Muscle layer of colon (tissue), 2 donors: ENCODE measurements at regions not wholly inside any gene's neighbourhood (a gene's known extent, or its start where the extent isn't known, plus 50 kb on each side); places are given as distances from the start of the nearest gene placed in this dataset.

ENCODE experiments used
- H3K27ac ChIP-seq: one replicate; pipeline ENCODE4 v1.7.0; 2013; ENCODE audit warnings: low read depth, mild to moderate bottlenecking, low read length, moderate library complexity
- H3K27me3 ChIP-seq, 2 donors: one replicate each; pipeline ENCODE4 v1.7.0; 2013; ENCODE audit warnings: low read length in 2 of 2, mild to moderate bottlenecking in 2 of 2; ENCODE audit not compliant: insufficient read depth in 2 of 2, control insufficient read depth in 1 of 2
- H3K36me3 ChIP-seq: one replicate; pipeline ENCODE4 v1.7.0; 2013; ENCODE audit warnings: mild to moderate bottlenecking, low read length; ENCODE audit not compliant: insufficient read depth
- H3K4me1 ChIP-seq: one replicate; pipeline ENCODE4 v1.7.0; 2013; ENCODE audit warnings: mild to moderate bottlenecking, low read length; ENCODE audit not compliant: insufficient read depth
- H3K4me3 ChIP-seq, 2 donors: one replicate each; pipeline ENCODE4 v1.7.0; 2013; ENCODE audit warnings: low read length in 2 of 2, low read depth in 1 of 2, mild to moderate bottlenecking in 1 of 2, moderate library complexity in 1 of 2
- H3K9ac ChIP-seq: one replicate; pipeline ENCODE4 v1.7.0; 2013; ENCODE audit warnings: low read length
- H3K9me3 ChIP-seq: one replicate; pipeline ENCODE4 v1.7.0; 2013; ENCODE audit warnings: mild to moderate bottlenecking, low read length
- donor health status: abdominal sarcoma.
- donor health status: Adenocarcinoma of cecum.

DNA sequence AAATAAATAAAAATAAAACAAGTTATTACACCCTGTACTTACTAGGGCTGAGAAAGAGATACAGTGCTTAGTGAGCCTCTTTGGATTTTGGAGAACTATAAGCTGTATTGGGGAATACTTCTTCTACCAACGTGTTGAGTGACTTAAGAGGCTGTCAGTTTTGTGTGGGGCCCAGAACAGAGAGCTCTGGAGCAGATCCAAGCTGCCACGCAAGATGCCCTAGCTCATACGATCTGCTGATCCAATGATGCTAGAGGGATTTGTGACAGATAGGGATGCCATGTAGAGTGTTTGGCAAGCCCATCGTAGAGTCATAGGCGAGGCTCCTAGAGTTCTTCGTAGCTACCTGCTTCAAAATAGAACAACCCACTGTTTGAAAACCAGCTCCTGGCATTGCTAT, 60.3 kb upstream of the KLF3 start:
- no peak overlapping the region for H3K9ac ChIP-seq
- H3K36me3 ChIP-seq = no peaks in the 10 kb centered on the region
- no peak overlapping the region for H3K4me3 ChIP-seq
- no peaks in the 10 kb centered on the region for H3K9me3 ChIP-seq
- H3K27me3 ChIP-seq = no peaks in the 10 kb centered on the region
- no peaks in the 10 kb centered on the region for H3K4me1 ChIP-seq
- no peak overlapping the region for H3K27ac ChIP-seq

DNA sequence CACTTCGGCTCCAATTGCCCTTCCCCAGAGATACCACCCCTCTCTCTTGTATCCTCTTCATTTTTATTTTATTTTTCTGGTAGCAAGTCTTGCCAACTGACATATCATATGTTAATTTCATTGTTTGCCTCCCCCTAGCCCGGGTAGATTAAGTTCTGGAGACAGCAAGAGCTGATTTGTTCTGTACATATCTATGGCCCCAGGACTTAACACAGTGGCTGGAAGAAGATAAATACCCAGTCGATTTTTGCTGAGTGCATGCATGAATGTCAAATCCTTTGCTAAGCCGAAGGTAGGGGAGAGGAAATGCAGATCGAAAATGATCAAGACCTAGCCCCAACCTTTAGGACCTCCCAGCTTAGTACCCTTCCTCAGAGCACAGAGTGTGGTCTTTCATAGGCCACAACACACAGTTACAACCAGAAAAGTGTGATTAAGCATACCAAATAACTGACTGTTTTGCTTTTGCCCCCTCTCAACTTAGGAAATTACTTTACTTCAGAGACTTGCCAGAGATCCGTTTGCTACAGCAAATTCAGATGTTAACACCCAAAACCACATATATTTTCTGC, 58.7 kb upstream of the KLF3 start:
- Histone ChIP-seq H3K9me3 (no peaks in the 10 kb centered on the region), H3K36me3 (no peaks in the 10 kb centered on the region), H3K27ac (no peak overlapping the region), H3K4me1 (no peaks in the 10 kb centered on the region), H3K4me3 (no peak overlapping the region), H3K27me3 (no peaks in the 10 kb centered on the region), H3K9ac (no peak overlapping the region)

DNA sequence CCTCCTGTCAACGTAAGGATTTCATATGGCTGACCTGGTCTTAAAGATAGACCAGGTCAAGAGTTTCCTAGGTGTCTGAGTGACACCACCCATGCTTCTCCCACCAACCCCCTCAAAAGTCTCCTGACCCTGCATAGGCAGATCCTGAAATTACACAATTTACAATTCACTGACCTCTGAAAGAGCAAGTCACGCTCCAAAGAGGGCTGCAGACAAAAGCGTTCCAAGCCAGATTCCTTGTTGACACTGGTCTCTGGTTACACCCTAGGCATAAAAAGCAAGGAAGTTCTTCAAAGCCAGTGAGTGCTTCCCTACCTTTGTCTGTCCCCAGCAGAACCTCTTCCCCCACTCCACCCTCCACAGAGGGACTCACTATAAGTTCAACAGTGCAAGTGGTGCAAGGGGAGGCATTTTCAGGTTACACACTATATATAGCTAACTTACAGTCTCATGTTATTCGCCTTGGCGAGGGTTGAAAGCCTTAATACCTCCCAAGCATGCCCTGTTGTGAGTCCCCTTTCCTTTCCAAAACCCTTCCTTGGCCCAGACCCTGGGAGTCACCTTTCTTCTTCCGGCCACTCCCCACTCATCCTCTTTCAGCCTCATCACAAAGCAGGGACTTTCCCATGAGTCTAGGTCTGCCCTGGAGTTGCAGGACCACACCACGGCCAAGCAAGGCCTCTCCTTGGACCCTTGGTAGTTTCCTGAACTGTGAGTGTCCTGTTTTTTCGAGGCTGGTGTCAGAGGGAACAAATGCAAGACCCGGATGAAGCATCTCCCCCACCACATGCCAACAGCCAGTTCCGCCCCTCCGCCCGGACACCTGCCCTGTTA, 58.0 kb upstream of the KLF3 start:
- Histone ChIP-seq H3K36me3 (no peaks in the 10 kb centered on the region), H3K4me1 (no peaks in the 10 kb centered on the region), H3K9ac (no peak overlapping the region), H3K9me3 (no peaks in the 10 kb centered on the region), H3K4me3 (no peak overlapping the region), H3K27me3 (no peaks in the 10 kb centered on the region), H3K27ac (no peak overlapping the region)

DNA sequence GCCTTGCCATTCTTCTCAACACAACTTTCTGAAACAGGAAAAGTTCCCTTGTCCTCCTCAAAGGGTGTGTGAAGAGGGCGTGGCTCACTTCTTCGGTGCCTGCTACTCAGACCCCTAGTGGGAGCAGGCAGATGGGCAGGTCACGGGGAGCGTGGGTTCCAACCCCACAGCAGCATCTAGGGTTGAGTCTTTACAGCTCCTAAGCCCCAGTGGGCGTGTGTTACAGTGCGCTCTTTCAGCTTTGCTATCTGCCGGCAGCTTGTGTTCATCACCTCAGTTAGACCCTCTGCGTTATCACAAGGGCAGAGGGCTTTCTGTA, 57.5 kb upstream of the KLF3 start:
- Histone ChIP-seq H3K9me3 (no peaks in the 10 kb centered on the region), H3K36me3 (no peaks in the 10 kb centered on the region), H3K27ac (no peak overlapping the region), H3K9ac (no peak overlapping the region), H3K4me3 (no peak overlapping the region), H3K27me3 (no peaks in the 10 kb centered on the region), H3K4me1 (no peaks in the 10 kb centered on the region)

DNA sequence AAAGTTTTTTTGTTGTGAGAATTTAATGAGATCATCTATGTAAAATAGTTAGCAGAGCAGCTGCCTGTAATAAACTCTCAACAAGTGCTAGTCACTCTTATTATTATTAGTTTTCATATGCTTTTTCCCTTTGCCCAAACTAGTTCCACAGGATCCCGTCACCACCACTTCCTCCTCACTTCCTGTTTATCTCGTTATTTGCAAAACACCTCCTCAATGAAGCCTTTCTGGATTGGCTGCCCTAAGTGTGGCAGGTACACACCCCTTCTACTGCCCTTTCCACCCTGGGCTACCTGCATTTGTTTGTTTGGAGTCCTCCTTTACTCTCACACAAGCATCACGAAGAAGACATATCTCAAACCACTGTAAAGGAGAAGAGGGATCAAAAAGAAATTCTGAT, 54.4 kb upstream of the KLF3 start:
- no peak overlapping the region for H3K27ac ChIP-seq
- no peaks in the 10 kb centered on the region for H3K9me3 ChIP-seq
- H3K4me3 ChIP-seq = no peak overlapping the region
- no peaks in the 10 kb centered on the region for H3K36me3 ChIP-seq
- peaks cover 19% of the 10 kb centered on the region for H3K4me1 ChIP-seq
- H3K27me3 ChIP-seq = no peaks in the 10 kb centered on the region
- H3K9ac ChIP-seq = no peak overlapping the region

DNA sequence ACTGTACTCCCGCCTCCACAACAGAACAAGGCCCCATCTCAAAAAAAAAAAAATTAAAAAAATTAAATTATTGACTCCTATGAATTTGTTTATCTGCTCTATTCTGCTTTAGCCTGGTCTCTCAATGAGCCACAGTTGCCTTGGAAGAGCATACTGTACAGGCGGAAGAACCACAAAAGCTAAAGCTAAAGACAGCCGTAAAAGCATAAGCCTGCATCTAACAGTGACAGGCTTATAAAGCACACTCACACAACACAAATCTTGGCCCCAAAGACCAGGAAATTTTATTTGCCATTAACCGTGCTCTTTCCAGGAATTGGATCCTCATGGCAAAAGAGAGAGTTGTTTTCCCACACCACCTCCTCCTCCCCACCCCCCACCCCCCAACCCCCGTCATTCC, 53.5 kb upstream of the KLF3 start:
- H3K9ac ChIP-seq = no peak overlapping the region
- peaks cover 19% of the 10 kb centered on the region for H3K4me1 ChIP-seq
- no peaks in the 10 kb centered on the region for H3K36me3 ChIP-seq
- H3K9me3 ChIP-seq = no peaks in the 10 kb centered on the region
- no peak overlapping the region for H3K27ac ChIP-seq
- no peaks in the 10 kb centered on the region for H3K27me3 ChIP-seq
- no peak overlapping the region for H3K4me3 ChIP-seq

DNA sequence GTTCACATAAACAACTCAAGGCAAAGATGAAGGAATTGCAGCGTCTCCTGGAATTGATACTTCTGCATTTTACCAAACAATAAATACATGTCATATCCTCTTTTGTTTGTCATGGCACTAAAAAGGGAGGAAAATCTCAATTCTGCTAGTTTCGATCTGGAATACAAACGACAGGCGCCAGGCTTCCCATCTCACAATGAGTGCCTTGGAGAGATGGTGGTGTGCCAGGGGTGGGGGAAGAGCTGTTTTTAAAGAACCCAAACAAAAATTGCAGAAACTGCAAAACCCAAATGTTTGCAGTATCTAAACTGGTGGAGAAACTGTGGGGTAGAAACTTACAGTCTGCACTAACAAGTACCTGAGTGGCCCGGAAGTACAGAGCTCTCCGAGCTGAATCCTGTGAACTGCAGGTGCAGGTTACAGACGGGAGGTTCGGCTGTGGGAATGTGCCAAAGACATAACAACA, 53.0 kb upstream of the KLF3 start:
- Histone ChIP-seq H3K9ac (no peak overlapping the region), H3K4me1 (peaks cover 19% of the 10 kb centered on the region), H3K27me3 (no peaks in the 10 kb centered on the region), H3K4me3 (no peak overlapping the region), H3K9me3 (no peaks in the 10 kb centered on the region), H3K27ac (no peak overlapping the region), H3K36me3 (no peaks in the 10 kb centered on the region)

DNA sequence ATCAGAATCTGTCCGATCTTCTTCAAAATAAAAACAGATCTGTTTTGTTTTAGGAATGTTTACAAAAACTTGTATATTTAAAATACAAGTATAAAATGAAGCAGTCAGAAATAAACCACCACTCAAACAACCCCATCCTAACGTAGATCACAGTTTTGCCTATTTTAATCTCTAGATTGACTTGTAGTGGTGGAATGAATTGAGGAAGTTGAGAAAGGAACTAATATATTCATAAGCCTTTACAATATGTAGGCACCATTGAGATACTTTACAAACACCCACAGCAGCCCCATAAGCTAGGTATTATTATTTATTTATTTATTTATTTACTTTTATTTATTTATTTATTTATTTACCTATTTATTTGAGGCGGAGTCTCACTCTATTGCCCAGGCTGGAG, 52.3 kb upstream of the KLF3 start:
- Histone ChIP-seq H3K4me1 (peaks cover 19% of the 10 kb centered on the region), H3K9ac (no peak overlapping the region), H3K27ac (no peak overlapping the region)

DNA sequence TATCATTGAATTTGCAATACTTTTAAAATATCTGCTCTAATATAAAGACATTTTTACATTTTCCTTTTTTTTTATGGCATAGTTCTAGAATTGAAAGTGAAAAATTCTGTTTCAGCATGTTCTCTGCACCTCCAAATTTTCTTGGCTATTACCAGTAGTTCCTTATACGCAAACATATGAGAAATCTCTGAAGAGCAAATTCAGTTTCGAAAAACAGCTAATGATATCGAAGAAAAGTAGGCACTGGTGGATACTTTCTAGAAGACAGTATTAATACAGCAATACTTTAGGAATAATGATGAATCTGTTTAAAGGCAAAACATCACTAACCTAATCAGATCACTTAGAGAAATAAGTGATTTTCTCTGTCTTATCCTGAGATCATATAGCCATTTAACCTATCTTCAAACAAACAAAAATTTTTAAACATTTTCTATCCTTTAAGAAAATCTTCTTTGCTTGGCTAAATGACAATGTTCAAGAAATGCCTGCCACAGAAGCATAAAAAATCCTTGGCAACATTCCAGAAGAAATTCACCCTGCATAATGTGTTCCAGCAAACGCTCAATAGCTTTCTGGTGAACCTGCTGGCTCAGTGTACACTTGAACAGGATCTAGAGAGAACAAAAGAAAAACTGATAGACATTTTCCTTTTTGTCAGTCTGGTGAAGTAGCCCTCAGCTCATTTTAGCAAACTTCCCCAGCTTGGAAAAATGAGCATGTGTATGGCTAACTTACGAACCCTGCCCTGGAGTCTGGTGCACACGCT, 51.2 kb upstream of the KLF3 start:
- Histone ChIP-seq H3K27me3 (no peaks in the 10 kb centered on the region), H3K9me3 (no peaks in the 10 kb centered on the region), H3K9ac (peak overlapping the region; percentile 13), H3K4me1 (peaks cover 19% of the 10 kb centered on the region), H3K4me3 (peak overlapping the region in 1 of 2 donors; percentile 20), H3K36me3 (no peaks in the 10 kb centered on the region), H3K27ac (no peak overlapping the region)

More for the DNA sequence above, 52.3 kb upstream of the KLF3 start:
- no peaks in the 10 kb centered on the region for H3K9me3 ChIP-seq
- H3K4me3 ChIP-seq = no peak overlapping the region
- no peaks in the 10 kb centered on the region for H3K36me3 ChIP-seq
- no peaks in the 10 kb centered on the region for H3K27me3 ChIP-seq
